Fibroblast of lung (primary cell): ENCODE measurements at regions not wholly inside any gene's neighbourhood (a gene's known extent, or its start where the extent isn't known, plus 50 kb on each side); places are given as distances from the start of the nearest gene placed in this dataset.

ENCODE experiments used
- DNase-seq, 2 donors: peaks; one replicate each; pipeline versions ENCODE4 v3.0.0 to v3.0.0-alpha.2; 2010; ENCODE audit warnings: low read depth in 2 of 2
- H2AFZ ChIP-seq: 2 replicates; pipeline ENCODE4 v1.5.1; 2012; ENCODE audit warnings: low read length, control low read depth, inconsistent platforms
- H3K27ac ChIP-seq: 2 replicates; pipeline ENCODE4 v1.5.1; 2011; ENCODE audit warnings: low read length, control low read depth; ENCODE audit not compliant: insufficient read depth
- H3K27me3 ChIP-seq: 2 replicates; pipeline ENCODE4 v1.5.1; 2011; ENCODE audit warnings: mild to moderate bottlenecking, low read length; ENCODE audit not compliant: control insufficient read depth, insufficient read depth
- H3K36me3 ChIP-seq: 2 replicates; pipeline ENCODE4 v1.5.1; 2011; ENCODE audit warnings: low read length; ENCODE audit not compliant: control insufficient read depth, insufficient read depth
- H3K4me1 ChIP-seq: 2 replicates; pipeline ENCODE4 v1.5.1; 2011; ENCODE audit warnings: low read length; ENCODE audit not compliant: control insufficient read depth, insufficient read depth; ENCODE audit errors: extremely low read depth
- H3K4me2 ChIP-seq: 2 replicates; pipeline ENCODE4 v1.5.1; 2011; ENCODE audit warnings: low read length, control low read depth; ENCODE audit not compliant: insufficient read depth; ENCODE audit errors: extremely low read depth
- H3K4me3 ChIP-seq, 4 experiments: fragments of 200-600 bp in 1 of 4; sonication (generic) in 1 of 4; replicated peaks in 1 of 4; 2 replicates each; pipeline ENCODE4 v1.5.1; 2011 to 2016; ENCODE audit warnings: low read length in 4 of 4, low read depth in 3 of 4, mild to moderate bottlenecking in 3 of 4, control low read depth in 2 of 4, inconsistent platforms in 1 of 4, mixed read lengths in 1 of 4; ENCODE audit not compliant: insufficient read depth in 1 of 4; ENCODE audit errors: control extremely low read depth in 1 of 4
- H3K79me2 ChIP-seq: 2 replicates; pipeline ENCODE4 v1.5.1; 2012; ENCODE audit warnings: mild to moderate bottlenecking, low read length, inconsistent platforms; ENCODE audit not compliant: control insufficient read depth, insufficient read depth
- H3K9ac ChIP-seq: 2 replicates; pipeline ENCODE4 v1.5.1; 2011; ENCODE audit warnings: mild to moderate bottlenecking, low read length, control low read depth; ENCODE audit not compliant: insufficient read depth
- H3K9me3 ChIP-seq: 2 replicates; pipeline ENCODE4 v1.5.1; 2012; ENCODE audit warnings: low read depth, low read length; ENCODE audit not compliant: control insufficient read depth, insufficient read depth
- H4K20me1 ChIP-seq: 2 replicates; pipeline ENCODE4 v1.5.1; 2011; ENCODE audit warnings: low read length; ENCODE audit not compliant: control insufficient read depth, insufficient read depth; ENCODE audit errors: extremely low read depth
- EZH2 ChIP-seq: IDR thresholded peaks from 2 replicates; pipeline ENCODE4 v1.5.1; 2012; ENCODE audit warnings: low read length, control low read depth, mild to moderate bottlenecking; ENCODE audit errors: missing control alignments
- TF ChIP-seq, protein P1 (sequence below), 2 donors: IDR thresholded peaks in 1 of 2; conservative IDR thresholded peaks in 1 of 2; 1 replicate in 1 of 2; 2 replicates in 1 of 2; pipeline ENCODE4 v1.5.1; 2011 to 2012; ENCODE audit warnings: low read length in 2 of 2, control low read depth in 1 of 2, inconsistent platforms in 1 of 2, low read depth in 1 of 2, mild to moderate bottlenecking in 1 of 2

DNA sequence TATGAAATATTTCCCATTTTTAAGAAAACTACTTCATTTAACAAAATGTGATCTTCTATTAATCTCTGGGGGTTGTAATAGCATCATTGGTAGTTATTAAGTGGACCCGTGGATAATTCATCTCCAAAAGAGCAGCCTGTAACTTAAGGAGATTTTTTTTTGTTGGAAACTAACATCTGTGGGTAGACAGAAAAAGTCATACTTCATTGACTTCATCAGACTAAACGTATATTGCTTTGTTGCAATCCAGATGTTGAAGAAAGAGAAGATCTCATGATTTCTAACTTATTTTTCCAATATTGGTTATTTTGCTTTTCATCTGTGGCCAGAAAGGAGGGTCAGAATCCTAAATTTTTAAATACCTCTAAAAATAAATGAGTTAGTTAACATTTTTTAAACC lies 296.5 kb upstream of the MIR17HG start:
- Histone ChIP-seq H3K9me3 (no peaks in the 10 kb centered on the region), H3K4me2 (no peak overlapping the region)
- DNase-seq, result no peak

DNA sequence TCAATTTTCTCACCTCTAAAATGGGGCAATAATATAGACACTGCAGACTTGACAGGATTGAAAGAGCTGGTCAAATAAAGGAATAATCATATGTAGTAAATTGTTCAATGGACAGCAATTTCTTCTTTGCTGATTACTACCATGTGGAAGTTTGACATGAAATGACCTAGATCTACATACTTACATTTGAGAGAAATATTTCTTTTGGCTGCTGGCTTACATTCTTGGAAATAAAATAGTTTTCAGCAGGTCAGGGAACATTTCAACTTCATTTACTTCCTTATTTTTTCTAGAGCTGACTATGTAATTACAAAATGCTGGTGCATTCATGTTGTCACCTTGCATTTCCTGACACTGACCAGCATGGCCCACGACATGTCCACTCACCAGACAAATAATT lies 294.6 kb upstream of the MIR17HG start:
- Histone ChIP-seq H3K4me2 (no peak overlapping the region), H3K27ac (no peak overlapping the region), H3K9ac (no peak overlapping the region), H2AFZ (no peak overlapping the region), H4K20me1 (no peaks in the 10 kb centered on the region), H3K36me3 (no peaks in the 10 kb centered on the region), H3K9me3 (no peaks in the 10 kb centered on the region), H3K4me1 (no peaks in the 10 kb centered on the region), H3K79me2 (no peaks in the 10 kb centered on the region), H3K4me3 (no peak overlapping the region), H3K27me3 (no peaks in the 10 kb centered on the region)
- no peak for TF ChIP-seq EZH2
- TF ChIP-seq, protein P1, sequence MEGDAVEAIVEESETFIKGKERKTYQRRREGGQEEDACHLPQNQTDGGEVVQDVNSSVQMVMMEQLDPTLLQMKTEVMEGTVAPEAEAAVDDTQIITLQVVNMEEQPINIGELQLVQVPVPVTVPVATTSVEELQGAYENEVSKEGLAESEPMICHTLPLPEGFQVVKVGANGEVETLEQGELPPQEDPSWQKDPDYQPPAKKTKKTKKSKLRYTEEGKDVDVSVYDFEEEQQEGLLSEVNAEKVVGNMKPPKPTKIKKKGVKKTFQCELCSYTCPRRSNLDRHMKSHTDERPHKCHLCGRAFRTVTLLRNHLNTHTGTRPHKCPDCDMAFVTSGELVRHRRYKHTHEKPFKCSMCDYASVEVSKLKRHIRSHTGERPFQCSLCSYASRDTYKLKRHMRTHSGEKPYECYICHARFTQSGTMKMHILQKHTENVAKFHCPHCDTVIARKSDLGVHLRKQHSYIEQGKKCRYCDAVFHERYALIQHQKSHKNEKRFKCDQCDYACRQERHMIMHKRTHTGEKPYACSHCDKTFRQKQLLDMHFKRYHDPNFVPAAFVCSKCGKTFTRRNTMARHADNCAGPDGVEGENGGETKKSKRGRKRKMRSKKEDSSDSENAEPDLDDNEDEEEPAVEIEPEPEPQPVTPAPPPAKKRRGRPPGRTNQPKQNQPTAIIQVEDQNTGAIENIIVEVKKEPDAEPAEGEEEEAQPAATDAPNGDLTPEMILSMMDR (conservative IDR thresholded peaks at IDR 0.05 in 1 of 2, IDR thresholded peaks at IDR 0.05 in 1 of 2; ENCODE audit: low read depth in 1 of 2, low read length in 2 of 2), result no peak
- no peak for DNase-seq

More for the DNA sequence above, 296.5 kb upstream of the MIR17HG start:
- no peaks in the 10 kb centered on the region for H3K27me3 ChIP-seq
- no peak overlapping the region for H2AFZ ChIP-seq
- no peak overlapping the region for H3K4me3 ChIP-seq
- H3K79me2 ChIP-seq, result no peaks in the 10 kb centered on the region
- no peaks in the 10 kb centered on the region for H3K36me3 ChIP-seq
- H3K27ac ChIP-seq, result no peak overlapping the region
- no peak overlapping the region for H3K9ac ChIP-seq
- TF ChIP-seq EZH2, result no peak
- TF ChIP-seq, protein P1 (conservative IDR thresholded peaks at IDR 0.05 in 1 of 2, IDR thresholded peaks at IDR 0.05 in 1 of 2; ENCODE audit: low read depth in 1 of 2, low read length in 2 of 2), result no peak
- no peaks in the 10 kb centered on the region for H4K20me1 ChIP-seq
- H3K4me1 ChIP-seq, result no peaks in the 10 kb centered on the region

DNA sequence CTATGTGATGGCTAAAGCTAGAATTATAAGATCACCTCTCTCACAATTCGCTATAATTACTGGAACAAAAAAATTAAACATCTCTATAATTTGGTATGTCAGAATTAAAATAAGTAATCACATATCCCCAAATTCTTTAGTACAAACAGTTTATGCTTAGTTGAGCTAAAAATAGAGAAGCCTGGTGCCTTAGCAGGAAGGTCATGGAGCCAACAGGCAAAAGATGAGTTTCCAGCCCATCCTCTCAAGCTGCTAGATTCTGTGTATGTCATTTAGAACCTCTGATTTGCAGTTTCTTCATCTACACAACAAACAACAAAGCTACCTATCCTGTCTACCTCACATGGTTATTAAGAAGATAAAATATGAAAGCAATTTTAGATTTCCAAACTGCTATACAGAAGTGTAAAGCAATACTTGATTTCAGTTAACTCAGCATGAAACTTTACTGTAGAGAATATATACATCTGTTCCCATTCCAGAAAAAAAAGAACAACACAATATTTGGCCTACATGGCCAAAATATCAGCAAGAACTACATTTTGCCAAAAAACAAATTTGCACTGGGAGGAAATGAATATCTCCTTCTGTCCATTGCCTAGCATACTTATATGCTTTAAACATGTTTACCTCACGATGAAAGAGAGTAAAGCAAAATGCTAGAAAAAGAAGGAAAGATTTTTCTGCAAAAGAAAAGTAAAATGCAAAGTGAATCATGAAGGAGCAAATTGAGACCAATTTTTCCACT lies 294.0 kb upstream of the MIR17HG start:
- H3K4me2 ChIP-seq, result no peak overlapping the region
- no peaks in the 10 kb centered on the region for H3K27me3 ChIP-seq
- H3K36me3 ChIP-seq, result no peaks in the 10 kb centered on the region
- TF ChIP-seq, protein P1 (conservative IDR thresholded peaks at IDR 0.05 in 1 of 2, IDR thresholded peaks at IDR 0.05 in 1 of 2; ENCODE audit: low read depth in 1 of 2, low read length in 2 of 2), result no peak
- TF ChIP-seq EZH2, result no peak
- H3K27ac ChIP-seq, result no peak overlapping the region
- H3K4me1 ChIP-seq, result no peaks in the 10 kb centered on the region
- no peaks in the 10 kb centered on the region for H3K79me2 ChIP-seq
- H3K9ac ChIP-seq, result no peak overlapping the region
- H3K4me3 ChIP-seq, result no peak overlapping the region
- H4K20me1 ChIP-seq, result no peaks in the 10 kb centered on the region
- H3K9me3 ChIP-seq, result no peaks in the 10 kb centered on the region
- DNase-seq, result no peak
- no peak overlapping the region for H2AFZ ChIP-seq
